SK-N-SH treated with all-trans-retinoic acid at 6 μM for 48 hours (cell line): ENCODE measurements at regions not wholly inside any gene's neighbourhood (a gene's known extent, or its start where the extent isn't known, plus 50 kb on each side); places are given as distances from the start of the nearest gene placed in this dataset.

Experiments
- ATAC-seq: fragments of 200-7000 bp; cut with Tn5 transposase; 3 replicates; pipeline ENCODE4 v1.9.1; 2020; ENCODE audit warnings: mild to moderate bottlenecking, moderate library complexity
- ARNTL ChIP-seq: fragments of 450-650 bp; formaldehyde crosslinking; IDR thresholded peaks from 2 replicates; pipeline ENCODE4 v1.5.0; 2020; ENCODE audit warnings: low read depth, mild to moderate bottlenecking, moderate library complexity, borderline replicate concordance
- BACH2 ChIP-seq: fragments of 250-450 bp; sonication (Bioruptor Pico); IDR thresholded peaks from 2 replicates; pipeline ENCODE4 v1.9.0; 2021; ENCODE audit warnings: mild to moderate bottlenecking, borderline replicate concordance
- CSDC2 ChIP-seq: fragments of 250-450 bp; sonication (Bioruptor Pico); IDR thresholded peaks from 2 replicates; pipeline ENCODE4 v1.5.0; 2020; ENCODE audit warnings: mild to moderate bottlenecking, moderate library complexity
- ESRRG ChIP-seq: fragments of 250-450 bp; sonication (Bioruptor Pico); IDR thresholded peaks from 2 replicates; pipeline ENCODE4 v1.6.1; 2021; ENCODE audit warnings: mild to moderate bottlenecking
- ISL1 ChIP-seq: fragments of 250-450 bp; sonication (Bioruptor Pico); IDR thresholded peaks from 2 replicates; pipeline ENCODE4 v2.1.2; 2022; ENCODE audit warnings: mild to moderate bottlenecking, moderate library complexity
- PATZ1 ChIP-seq: fragments of 250-450 bp; sonication (Bioruptor Pico); IDR thresholded peaks from 2 replicates; pipeline ENCODE4 v1.8.0; 2020; ENCODE audit warnings: mild to moderate bottlenecking, moderate library complexity, borderline replicate concordance
- PPARA ChIP-seq: fragments of 250-450 bp; sonication (Bioruptor Pico); IDR thresholded peaks from 2 replicates; pipeline ENCODE4 v1.5.0; 2020; ENCODE audit warnings: mild to moderate bottlenecking, borderline replicate concordance
- RARB ChIP-seq: fragments of 250-450 bp; sonication (Bioruptor Pico); IDR thresholded peaks from 2 replicates; pipeline ENCODE4 v1.8.0; 2021; ENCODE audit warnings: mild to moderate bottlenecking, moderate library complexity
- SNAI2 ChIP-seq: fragments of 250-450 bp; sonication (Bioruptor Pico); IDR thresholded peaks from 2 replicates; pipeline ENCODE4 v1.5.0; 2020; ENCODE audit warnings: mild to moderate bottlenecking, moderate library complexity
- TCF4 ChIP-seq: fragments of 250-450 bp; sonication (Bioruptor Pico); IDR thresholded peaks from 2 replicates; pipeline ENCODE4 v1.8.0; 2021; ENCODE audit warnings: mild to moderate bottlenecking, moderate library complexity, borderline replicate concordance
- TOX ChIP-seq: fragments of 250-450 bp; sonication (Bioruptor Pico); IDR thresholded peaks from 2 replicates; pipeline ENCODE4 v1.8.0; 2021; ENCODE audit warnings: mild to moderate bottlenecking, moderate library complexity, borderline replicate concordance
- ZC3H10 ChIP-seq: fragments of 250-450 bp; sonication (Bioruptor Pico); IDR thresholded peaks from 2 replicates; pipeline ENCODE4 v1.5.1; 2021; ENCODE audit warnings: mild to moderate bottlenecking, moderate library complexity
- ZFP3 ChIP-seq: fragments of 250-450 bp; sonication (Bioruptor Pico); IDR thresholded peaks from 2 replicates; pipeline ENCODE4 v1.5.0; 2020; ENCODE audit warnings: mild to moderate bottlenecking, moderate library complexity
- ZNF70 ChIP-seq: fragments of 450-650 bp; formaldehyde crosslinking; IDR thresholded peaks from 2 replicates; pipeline ENCODE4 v1.5.0; 2020; ENCODE audit warnings: mild to moderate bottlenecking, moderate library complexity
- ZNF8 ChIP-seq: fragments of 450-650 bp; formaldehyde crosslinking; IDR thresholded peaks from 2 replicates; pipeline ENCODE4 v1.5.0; 2020; ENCODE audit warnings: mild to moderate bottlenecking, moderate library complexity
- TF ChIP-seq, protein P1 (sequence below): fragments of 250-450 bp; sonication (Bioruptor Pico); IDR thresholded peaks from 2 replicates; pipeline ENCODE4 v1.5.0; 2020; ENCODE audit warnings: mild to moderate bottlenecking, moderate library complexity
- TF ChIP-seq, protein P2 (sequence below): fragments of 250-450 bp; sonication (Bioruptor Pico); IDR thresholded peaks from 2 replicates; pipeline ENCODE4 v1.5.1; 2020; ENCODE audit warnings: low read depth, mild to moderate bottlenecking, moderate library complexity

DNA sequence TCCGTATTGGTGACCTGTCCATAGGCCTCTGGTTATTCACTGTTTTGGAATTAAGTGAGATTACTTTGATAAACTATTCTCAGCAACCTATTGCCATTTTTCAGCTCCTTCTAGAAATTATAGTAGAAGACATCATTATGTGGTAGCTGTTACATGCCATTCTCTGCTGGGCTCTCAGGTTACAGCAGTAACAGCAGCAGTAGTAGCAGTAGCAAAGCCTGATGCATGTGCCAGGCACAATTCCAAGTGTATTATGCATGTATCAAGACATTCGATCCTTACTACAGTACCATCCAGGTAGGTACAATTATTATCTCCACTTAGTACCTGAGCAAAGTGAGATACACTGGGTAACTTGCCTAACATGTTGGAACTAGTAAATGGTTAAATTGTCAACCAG lies 74.3 kb downstream of the RPS12 start:
- TF ChIP-seq PPARA (CRISPR knock-in tag) (no peak), ZNF8 (no peak), CSDC2 (CRISPR knock-in tag) (no peak), ZC3H10 (no peak), RARB (CRISPR knock-in tag) (no peak), ARNTL (CRISPR knock-in tag) (no peak), ZFP3 (no peak), ZNF70 (no peak)
- ATAC-seq, result no peak

- no peak for TF ChIP-seq RARB (CRISPR knock-in tag)
- no peak for TF ChIP-seq ISL1 (CRISPR knock-in tag)
- no peak for TF ChIP-seq ESRRG (CRISPR knock-in tag)
- TF ChIP-seq BACH2 (CRISPR knock-in tag), result no peak
- TF ChIP-seq, protein P1, sequence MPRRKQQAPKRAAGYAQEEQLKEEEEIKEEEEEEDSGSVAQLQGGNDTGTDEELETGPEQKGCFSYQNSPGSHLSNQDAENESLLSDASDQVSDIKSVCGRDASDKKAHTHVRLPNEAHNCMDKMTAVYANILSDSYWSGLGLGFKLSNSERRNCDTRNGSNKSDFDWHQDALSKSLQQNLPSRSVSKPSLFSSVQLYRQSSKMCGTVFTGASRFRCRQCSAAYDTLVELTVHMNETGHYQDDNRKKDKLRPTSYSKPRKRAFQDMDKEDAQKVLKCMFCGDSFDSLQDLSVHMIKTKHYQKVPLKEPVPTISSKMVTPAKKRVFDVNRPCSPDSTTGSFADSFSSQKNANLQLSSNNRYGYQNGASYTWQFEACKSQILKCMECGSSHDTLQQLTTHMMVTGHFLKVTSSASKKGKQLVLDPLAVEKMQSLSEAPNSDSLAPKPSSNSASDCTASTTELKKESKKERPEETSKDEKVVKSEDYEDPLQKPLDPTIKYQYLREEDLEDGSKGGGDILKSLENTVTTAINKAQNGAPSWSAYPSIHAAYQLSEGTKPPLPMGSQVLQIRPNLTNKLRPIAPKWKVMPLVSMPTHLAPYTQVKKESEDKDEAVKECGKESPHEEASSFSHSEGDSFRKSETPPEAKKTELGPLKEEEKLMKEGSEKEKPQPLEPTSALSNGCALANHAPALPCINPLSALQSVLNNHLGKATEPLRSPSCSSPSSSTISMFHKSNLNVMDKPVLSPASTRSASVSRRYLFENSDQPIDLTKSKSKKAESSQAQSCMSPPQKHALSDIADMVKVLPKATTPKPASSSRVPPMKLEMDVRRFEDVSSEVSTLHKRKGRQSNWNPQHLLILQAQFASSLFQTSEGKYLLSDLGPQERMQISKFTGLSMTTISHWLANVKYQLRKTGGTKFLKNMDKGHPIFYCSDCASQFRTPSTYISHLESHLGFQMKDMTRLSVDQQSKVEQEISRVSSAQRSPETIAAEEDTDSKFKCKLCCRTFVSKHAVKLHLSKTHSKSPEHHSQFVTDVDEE (CRISPR knock-in tag), result no peak
- TF ChIP-seq SNAI2, result no peak
- TF ChIP-seq ZNF8, result no peak
- no peak for ATAC-seq
Measured at GRCh38 chr6:132892929-132893771, 78.8 kb downstream of the RPS12 start.

GRCh38 chr6:132893772-132894490 lies 79.6 kb downstream of the RPS12 start:
- no peak; the same call in 2 of the 3 replicates for ATAC-seq

More at GRCh38 chr6:132893772-132894490, 79.6 kb downstream of the RPS12 start:
- no peak for TF ChIP-seq TOX (CRISPR knock-in tag)
- TF ChIP-seq, protein P2, sequence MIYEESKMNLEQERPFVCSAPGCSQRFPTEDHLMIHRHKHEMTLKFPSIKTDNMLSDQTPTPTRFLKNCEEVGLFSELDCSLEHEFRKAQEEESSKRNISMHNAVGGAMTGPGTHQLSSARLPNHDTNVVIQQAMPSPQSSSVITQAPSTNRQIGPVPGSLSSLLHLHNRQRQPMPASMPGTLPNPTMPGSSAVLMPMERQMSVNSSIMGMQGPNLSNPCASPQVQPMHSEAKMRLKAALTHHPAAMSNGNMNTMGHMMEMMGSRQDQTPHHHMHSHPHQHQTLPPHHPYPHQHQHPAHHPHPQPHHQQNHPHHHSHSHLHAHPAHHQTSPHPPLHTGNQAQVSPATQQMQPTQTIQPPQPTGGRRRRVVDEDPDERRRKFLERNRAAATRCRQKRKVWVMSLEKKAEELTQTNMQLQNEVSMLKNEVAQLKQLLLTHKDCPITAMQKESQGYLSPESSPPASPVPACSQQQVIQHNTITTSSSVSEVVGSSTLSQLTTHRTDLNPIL (CRISPR knock-in tag), result no peak
- TF ChIP-seq SNAI2, result no peak
- TF ChIP-seq, protein P1 (CRISPR knock-in tag), result peak; percentile 69; the same call in 1 of the 2 replicates
- no peak for TF ChIP-seq PATZ1
- TF ChIP-seq CSDC2 (CRISPR knock-in tag), result no peak
- TF ChIP-seq RARB (CRISPR knock-in tag), result no peak
- TF ChIP-seq PPARA (CRISPR knock-in tag), result no peak
- peak; percentile 90 for TF ChIP-seq TCF4 (CRISPR knock-in tag)
- no peak for TF ChIP-seq ESRRG (CRISPR knock-in tag)
